ENCODE measurements at regions not wholly inside any gene's neighbourhood (a gene's known extent, or its start where the extent isn't known, plus 50 kb on each side); places are given as distances from the start of the nearest gene placed in this dataset.

DNA sequence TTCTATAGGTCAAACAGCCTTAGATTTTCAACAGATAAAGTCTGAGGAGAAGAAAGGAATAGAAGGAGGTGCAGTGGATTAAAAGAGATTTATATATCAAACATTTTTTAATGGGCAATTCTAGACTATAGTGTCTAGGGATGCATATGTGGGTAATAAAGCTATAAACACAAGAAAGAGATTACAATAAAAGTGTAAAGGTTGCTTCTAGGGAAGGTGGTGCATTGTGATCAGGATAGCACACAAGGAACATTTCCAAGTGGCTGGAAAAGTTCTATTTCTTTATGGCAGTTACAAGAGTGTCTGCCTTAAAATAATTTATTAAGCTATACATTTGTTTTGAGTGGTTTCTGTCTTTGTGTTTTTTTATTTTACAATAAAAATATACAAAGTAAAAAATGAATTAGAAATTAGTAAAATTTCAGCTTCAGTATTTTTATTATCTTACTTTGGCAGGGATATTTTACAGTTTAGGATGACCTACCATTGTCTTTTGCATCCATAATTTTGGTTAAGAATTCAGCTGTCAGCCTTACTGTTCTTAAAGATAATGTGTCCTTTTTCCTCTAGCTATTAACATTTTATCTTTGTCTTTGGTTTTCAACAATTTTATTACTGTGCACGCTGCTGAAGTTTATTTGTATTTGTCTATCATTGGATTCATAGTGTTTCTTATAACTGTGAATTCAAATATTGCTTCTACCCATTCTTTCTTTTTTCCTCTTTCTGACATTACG, 221.8 kb downstream of the LACC1 start:
- DNase-seq, result no peak

- no peak for DNase-seq
Observed at GRCh38 chr13:44103429-44104196, 223.9 kb downstream of the LACC1 start.

- no peak for DNase-seq
Observed at GRCh38 chr13:44104197-44104490, 224.4 kb downstream of the LACC1 start.

- DNase-seq, result no peak
Observed at GRCh38 chr13:44104969-44105368, 225.3 kb downstream of the LACC1 start.

DNA sequence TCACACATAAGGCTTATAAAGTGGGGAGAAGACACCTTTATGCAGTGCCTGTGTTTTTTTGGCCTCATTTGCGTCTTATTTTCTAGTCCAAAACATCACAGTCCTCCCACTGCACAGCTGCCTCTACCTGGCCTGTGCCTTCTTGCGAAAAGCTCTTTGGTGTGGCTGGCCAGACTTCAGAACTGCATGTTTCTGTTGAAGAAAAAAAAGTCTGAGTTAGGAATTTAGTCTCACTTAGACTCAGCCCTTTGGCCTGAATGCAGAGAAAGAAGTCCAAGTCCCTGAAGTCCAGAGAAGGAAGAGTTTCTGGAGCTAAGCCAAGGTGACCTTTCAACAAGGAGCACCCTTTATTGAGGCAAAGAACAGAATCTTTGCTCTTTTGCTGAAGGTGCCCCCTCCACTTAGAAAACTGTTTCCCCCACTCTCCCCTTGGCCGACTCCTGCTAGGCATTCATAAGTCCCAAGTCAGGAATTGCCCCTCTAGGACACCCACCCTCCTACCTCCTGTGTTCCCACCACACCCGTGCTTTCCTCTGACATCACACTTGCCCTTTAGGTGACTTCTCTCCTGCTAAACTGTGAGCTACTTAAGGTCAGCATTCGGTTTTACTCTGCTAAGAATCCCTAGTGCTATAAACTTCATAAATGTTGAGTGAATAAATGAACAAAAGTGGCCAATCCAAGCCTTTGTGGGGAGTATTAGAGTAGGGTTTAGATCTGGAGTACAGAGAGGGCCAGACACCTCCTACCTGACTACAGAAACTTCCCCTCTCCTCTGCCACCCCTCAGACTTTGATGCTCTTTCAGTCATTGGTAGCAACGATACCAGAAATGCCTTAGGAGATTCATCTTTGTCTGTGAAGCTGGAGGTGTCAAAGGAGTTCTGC, 226.8 kb downstream of the LACC1 start:
- DNase-seq, result no peak

GRCh38 chr13:44107357-44108121, 227.8 kb downstream of the LACC1 start:
- no peak for DNase-seq

DNA sequence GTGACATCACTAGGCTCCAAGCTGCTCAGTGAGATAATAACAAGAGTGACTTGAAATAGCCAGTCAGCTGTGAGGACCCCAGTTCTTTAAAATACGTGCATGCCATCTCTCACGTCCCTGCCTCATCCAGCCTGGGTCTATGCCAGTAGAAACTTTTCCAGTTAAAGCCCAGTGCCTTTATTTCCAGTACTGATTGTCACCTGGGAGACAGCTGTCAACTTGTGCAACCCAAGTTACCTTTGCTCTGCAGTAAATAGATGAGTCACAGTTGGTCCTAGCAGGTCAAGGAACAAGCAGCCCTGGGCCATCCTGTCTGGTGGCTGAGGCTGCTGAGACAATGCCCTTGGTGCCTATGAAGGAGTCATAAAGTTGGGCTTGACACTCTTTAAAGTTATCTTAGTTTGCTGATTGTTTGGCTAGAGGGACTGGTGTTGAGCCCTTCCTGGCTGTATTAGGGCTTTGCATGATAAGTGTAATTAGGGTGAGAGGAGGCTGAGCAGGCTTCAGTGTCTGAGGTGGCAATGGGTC, 228.7 kb downstream of the LACC1 start:
- no peak for DNase-seq

DNA sequence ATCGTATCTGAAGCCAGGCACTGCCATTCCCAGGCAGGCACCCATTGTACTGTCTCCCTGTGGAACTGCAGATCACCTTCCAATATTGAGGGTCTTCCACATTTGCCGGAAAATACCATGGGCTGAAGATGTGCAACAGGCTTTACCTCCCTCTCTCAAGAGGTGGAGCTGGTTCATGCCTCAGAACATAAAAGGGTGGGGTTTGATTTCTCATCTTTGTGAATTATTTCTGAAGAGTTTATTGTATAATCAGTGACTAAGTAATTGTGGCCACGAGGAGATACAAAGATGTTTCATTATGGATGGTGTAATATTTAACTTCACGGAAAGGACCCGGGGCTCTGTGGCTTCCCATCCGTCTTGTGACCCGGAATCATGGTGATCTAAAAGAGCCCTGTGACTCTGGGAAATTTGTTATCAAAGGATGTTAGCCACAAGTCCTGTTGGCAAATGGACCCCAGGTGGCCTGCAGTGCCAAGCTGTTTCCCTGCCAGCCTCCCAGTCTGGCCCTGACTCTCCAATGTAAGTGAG, 230.5 kb downstream of the LACC1 start:
- DNase-seq, result no peak

DNA sequence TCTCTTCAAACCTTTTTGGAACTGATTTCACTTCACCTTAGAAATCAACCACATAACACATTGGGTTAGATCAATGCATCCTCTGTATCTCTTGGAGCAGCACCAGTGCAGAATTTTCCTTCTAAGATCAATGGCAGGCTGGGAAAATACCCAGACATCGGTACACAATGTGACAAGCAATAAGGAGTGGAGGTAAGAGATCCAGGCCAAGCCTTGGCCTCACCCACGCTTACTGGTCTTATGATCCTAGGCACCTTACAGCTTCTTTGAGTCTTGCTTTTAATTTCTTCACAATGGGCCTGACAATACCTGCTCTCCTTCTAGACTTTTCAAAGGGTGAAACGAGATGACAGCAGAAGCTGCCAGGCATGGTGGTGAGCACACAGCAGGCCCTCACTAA, 232.0 kb downstream of the LACC1 start:
- no peak for DNase-seq

GRCh38 chr13:44112700-44113329, 233.1 kb downstream of the LACC1 start:
- DNase-seq, result no peak

- peak; percentile 9 for DNase-seq
Observed at GRCh38 chr13:44116562-44117332, 237.0 kb downstream of the LACC1 start.

- DNase-seq, result peak; percentile 37
Observed at GRCh38 chr13:44117351-44117750, 237.6 kb downstream of the LACC1 start.

GRCh38 chr13:44117816-44118215, 238.1 kb downstream of the LACC1 start:
- DNase-seq, result no peak

DNA sequence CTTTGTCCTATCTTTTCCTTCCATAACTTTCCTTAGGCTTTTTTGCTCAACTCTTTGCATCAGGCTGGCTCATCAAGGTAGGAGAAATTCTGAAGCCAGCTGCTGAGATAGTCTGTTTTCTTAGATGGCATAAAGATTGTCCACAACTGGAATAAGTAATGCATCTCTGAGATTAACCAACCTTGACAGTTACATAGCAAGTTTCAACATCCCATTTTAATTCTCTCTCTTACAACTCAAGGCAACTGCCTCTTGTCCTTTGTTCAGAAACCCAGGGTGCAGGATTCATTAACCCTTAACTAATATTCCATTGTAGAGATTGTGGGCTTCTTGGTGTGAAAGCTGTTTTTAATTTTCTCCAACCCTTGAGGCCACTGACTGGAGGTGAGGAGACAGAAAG, 239.2 kb downstream of the LACC1 start:
- DNase-seq, result no peak

GRCh38 chr13:44120043-44120442, 240.3 kb downstream of the LACC1 start:
- no peak for DNase-seq

- DNase-seq, result no peak
Observed at GRCh38 chr13:44120849-44121755, 241.4 kb downstream of the LACC1 start.

DNA sequence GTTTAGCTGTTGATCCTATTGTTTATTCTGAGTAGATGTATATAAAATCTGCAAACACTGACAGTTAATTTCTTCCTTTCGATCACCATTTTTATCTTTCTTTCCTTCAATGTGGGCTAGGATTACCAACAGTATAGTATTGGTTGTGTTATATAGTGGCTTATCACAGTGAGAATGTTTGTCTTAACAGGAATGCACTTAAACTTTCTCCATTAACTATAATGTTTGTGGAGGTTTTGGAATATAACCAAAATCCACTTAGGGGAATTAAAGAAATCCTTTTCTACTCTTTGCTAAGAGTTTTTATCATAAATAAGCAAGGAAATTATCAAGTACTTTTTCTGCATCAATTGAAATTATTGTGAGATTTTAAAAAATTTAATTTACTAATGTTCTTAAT, 244.6 kb downstream of the LACC1 start:
- no peak for DNase-seq

DNA sequence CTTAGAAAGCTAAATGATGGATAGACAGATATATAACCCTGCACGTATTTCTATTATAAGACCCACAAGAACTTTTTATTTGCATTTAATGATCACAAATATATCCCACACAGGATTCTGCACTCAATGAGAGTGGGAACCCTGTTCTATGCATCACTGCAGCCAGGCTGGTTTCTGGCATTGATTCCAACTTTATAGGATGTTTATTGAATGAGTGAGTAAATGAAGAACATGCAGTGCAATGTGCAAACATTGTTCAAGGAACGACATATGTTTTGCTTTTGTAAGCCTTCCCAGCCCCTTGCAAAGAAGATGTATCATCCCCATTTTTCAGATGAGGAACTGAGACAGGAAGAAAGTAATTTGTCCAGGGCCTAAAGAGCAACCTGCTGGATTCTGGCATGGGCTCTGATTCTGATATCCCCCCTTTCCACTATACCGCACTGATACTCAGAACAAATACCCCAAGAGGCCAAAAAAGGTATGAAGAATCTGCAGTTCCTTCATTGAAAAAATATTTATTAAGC, 246.3 kb downstream of the LACC1 start:
- peak; percentile 31 for DNase-seq

GRCh38 chr13:44128552-44129001, 245.0 kb upstream of the SERP2 start:
- DNase-seq, result peak; percentile 42

All from fibroblast of skin of abdomen (primary cell).